Stimulated activated CD4-positive, alpha-beta T cell treated with anti-CD3 and anti-CD28 coated beads, Interleukin-12 subunit alpha, Interleukin-12 subunit beta, amount 100 ng/mL, for 4 hours (primary cell): ENCODE measurements at regions not wholly inside any gene's neighbourhood (a gene's known extent, or its start where the extent isn't known, plus 50 kb on each side); places are given as distances from the start of the nearest gene placed in this dataset.

Source experiments
- DNase-seq: peaks from one replicate; pipeline ENCODE4 v3.0.0-alpha.2; 2020

DNA sequence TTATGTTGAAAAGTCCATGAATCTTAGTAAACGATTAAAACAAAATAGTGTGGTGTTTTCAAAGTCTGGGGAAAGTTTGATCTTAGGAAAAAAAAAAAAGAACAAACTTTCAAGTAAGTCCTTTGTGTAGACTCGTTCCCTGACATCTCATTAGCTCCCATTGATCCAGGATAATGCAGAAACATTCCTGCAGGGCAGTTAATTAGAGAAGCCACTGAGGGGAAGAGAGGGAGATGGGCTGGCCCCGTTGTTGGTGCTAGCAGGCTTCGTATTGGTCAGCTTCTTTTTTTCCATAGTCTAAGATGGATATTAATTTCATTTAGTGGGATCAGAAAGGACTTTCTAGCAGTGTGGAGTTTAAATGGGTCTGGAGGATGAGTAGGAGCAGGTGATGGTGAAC is 340.2 kb downstream of the DRD1 start:
- no peak for DNase-seq

DNA sequence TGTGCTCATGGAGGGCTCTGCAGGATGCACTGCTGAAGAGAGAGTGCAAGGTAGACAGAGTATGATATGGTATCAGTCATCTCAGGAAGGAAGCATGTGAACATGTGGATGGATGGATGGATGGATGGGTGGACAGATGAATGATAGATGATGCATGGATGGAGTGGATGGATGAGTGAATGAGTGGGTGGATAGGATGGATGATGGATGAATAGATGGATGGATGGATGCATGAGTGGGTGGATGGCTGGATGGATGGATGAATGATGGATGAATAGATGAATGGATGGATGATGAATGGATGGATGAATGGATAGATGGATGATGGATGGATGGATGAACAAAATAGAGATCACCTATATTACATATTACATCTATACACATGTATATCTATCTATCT is 341.3 kb downstream of the DRD1 start:
- no peak for DNase-seq

DNA sequence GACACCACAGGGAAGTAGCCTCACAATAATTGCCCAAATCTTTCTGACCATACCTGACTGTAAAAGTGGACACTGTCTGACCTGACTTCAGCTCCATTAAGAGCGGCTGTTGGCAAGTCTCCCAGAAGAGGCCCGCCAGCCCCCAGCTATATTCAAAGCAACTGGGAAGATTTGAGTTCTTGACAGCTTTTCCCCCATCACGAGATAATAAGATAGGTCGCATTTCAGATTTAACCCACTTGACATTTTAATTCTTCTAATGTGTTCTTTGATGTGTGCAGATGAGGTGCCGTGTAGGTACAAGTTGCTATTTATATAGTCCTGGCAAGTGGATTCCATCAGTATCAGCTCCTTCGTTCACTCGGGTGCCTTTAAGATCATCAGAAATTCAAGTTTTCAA is 345.7 kb downstream of the DRD1 start:
- no peak for DNase-seq

DNA sequence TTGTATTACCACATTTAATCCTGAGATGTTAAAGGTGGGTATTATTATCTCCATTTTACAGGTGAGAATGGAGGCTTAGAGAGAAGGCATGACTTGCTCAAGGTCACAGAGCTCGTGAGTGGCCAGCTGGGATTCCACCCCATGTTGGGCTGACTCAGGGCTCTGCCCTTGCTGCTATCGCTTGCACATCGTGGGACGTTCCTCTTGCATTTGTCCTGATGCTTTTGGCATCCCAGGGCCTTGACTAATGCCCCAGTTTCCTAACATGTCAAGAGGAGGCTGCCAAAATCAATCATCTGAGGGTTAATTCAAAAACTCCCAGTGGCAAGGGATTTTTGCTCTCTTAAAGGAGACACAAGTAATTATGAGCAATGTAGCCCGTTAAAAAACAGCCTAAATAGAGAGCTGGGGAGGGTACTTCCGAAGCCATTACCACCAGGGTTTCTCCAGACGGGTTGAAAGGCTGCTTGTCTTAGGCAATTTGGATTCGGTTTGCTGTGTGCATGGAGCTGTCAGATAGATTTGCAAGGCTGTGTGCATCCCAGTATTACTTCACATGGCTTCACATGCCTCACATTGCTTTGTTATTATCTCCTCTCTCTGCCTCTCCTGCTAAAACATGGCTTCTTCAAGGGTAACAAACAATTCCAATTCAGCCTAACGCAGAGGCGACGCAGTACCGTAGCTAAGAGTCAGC is 347.4 kb downstream of the DRD1 start:
- DNase-seq, result no peak

- no peak for DNase-seq
Observed at GRCh38 chr5:175094461-175094860, 349.5 kb downstream of the DRD1 start.

DNA sequence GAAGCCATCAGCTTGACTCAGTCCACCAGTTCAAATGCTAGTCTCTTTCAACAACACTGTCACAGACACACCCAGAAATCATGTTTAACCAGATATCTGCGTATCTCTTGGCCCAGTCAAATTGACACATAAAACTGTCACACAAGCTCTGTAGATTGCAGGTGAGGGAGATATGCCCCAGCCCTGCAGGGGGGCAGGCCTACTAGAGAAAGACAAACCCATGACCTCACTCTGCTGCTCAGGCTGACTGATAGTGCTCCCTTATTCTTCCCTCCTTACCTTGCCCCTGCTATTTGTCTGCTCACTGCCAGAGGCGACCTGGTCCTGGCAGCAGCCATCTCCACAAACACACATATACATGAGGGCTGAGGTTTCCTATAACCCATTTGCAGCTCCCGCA is 351.3 kb downstream of the DRD1 start:
- DNase-seq, result no peak

DNA sequence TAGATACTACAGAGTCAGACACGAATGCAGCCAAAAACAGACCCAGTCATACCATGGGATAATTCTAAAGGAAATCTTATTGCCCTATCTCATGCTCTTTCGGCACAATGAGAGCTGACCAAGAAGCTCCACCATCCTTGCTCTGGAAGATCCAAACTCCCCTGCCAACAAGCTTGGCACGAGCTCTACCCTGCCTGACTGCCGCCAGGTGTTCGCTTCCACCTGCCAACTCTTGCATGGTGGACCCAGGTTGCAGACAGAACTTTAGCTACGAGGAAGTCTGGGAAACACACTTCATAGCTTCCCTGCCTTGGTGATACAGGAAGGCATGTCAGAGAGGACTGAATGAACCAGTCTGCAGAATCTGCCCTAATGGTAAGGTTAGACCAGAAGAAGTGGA is 355.0 kb downstream of the DRD1 start:
- DNase-seq, result no peak

GRCh38 chr5:175082866-175083590 is 358.6 kb downstream of the MSX2 start:
- no peak for DNase-seq

DNA sequence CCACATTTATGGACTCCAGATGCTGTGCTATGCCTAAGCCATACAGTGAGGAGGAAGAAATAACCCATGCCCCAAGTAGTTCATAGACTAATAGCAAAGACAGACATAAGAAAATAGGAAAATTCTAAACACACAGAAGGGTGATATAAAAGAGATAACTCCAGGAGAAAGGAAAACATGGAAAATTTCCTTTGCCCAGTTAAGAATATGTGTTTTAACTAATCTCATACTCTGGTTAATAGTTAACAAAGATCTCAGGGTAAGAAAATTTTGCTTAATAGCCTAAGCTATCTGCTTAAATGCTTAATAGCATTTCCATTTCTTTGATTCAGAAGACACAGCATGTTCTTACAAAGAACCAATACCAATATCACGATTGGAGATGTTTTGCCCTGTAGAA is 358.0 kb downstream of the MSX2 start:
- DNase-seq, result no peak

- DNase-seq, result no peak
Observed at GRCh38 chr5:175079707-175080106, 355.3 kb downstream of the MSX2 start.

DNA sequence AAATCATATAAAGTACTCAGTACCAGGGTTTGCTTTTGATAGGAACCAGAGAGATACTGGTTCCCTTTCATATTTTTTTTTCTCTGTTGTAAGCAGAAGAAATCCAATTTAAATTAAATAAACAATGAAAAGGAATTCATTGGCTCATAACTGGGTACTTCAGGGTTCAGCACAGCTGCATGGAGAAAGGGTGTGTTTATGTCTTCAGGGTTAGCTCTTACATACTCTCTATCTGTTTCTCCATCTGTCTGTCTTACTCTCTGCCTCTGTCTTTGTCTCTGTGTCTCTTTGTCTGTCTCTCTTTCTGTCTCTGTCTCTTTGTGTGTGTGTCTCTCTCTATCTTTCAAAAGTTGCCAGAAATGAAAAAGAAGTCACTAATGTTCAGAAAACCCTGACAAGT is 345.9 kb downstream of the MSX2 start:
- DNase-seq, result no peak

DNA sequence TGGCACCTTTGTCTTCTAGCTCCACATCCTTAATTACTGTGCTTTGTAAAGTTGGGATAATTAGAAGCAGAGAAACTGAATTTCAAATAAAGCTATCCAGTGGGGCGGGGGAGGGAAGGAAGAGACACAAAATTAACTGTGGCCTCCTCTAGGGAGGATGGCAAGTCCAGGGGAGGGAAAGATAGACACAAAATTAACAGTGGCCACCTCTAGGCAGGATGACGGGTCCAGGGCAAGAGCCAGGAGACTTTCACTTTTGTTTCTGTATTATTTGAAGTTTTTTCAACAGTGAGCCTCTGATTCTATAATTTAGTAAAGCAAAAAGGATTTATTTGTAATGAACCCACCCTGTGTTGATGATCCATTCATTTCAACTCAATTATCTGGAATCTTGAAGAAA is 335.9 kb downstream of the MSX2 start:
- no peak for DNase-seq

DNA sequence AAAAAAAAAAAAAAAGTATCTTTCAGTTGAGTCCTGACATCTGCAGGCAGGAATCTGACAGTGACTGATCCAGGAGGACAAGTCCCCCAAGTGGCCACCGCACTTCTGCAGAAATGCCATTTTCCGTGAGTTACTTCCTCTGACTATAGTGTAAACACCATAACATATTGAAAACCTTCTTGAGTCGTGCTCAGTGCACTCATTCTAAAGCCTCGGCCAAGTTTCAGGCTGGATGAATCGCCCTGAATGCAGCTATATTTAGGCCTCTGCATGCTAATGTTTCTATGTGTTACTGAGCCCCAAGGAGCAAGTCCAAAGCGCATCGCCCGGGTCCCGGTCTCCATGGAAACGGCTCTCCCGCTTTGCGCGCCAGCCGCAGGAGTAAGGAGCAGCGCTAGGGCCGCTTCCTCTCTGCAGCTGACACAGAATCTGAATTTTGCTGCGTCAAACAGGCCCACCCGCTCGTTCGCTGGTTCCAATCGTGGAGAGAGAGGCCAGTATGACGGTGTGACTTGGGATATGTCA is 335.4 kb downstream of the MSX2 start:
- no peak for DNase-seq

GRCh38 chr5:175056831-175057230 is 332.4 kb downstream of the MSX2 start:
- no peak for DNase-seq

GRCh38 chr5:175054243-175054642 is 329.9 kb downstream of the MSX2 start:
- no peak for DNase-seq

DNA sequence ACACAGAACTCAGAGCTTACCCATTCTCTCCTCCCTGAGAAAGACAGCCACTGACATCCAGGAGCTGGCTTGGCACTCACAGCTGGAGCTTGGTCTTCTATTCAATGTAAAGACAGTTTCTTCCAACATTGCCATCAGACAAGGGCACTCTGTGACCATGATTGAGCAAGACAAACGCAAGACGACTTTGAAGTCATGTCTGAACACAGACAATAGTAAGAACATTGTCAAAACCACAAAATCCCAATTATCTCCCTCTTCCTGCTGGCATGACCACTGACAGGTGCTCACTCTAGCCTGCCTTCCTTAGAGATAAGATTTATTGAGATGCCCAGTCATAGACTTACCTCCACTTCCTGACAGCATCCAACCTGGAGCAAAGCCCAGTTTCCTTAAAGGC is 328.0 kb downstream of the MSX2 start:
- DNase-seq, result no peak

- DNase-seq, result no peak
Observed at GRCh38 chr5:175047048-175047447, 322.7 kb downstream of the MSX2 start.

DNA sequence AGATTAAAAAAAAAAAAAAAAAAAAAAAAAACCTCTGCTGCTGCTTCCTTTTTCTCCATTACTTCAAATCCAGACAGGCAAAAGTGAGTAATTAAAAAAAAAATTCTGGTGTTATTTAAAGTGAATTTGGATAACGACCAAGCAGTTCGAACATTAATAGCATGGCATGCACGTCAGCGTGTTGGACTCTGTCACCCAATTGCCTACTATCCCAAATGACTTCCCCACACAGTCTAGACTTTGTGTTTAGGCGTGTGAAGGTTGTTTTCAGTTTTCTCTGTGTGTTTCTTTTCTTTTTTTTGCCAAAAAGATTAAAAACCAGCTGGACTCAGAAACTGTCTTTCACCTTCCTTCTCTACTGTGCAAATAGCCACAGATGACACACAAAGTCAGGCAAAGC is 321.4 kb downstream of the MSX2 start:
- DNase-seq, result no peak

DNA sequence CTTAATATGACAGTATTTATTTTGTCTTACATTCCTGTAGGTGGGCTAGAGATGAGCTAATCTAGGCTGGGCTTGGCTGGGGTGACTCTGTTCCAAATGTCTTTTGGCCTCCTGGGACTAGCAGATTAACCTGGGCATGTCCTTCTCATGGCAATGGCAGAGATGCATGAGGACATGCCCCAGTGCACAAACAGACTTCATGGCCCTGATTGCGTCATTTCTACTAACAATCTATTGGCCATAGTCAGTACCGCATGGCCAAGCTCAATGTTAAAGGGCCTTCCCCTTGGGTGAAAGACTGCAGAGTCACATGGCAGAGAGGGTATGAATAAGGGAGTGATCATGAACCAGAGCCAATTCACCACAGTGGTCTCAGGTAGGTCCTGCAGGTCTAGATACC is 313.4 kb downstream of the MSX2 start:
- DNase-seq, result no peak

GRCh38 chr5:175035882-175036533 is 311.6 kb downstream of the MSX2 start:
- no peak for DNase-seq

GRCh38 chr5:175034924-175035323 is 310.5 kb downstream of the MSX2 start:
- no peak for DNase-seq

GRCh38 chr5:175032741-175033151 is 308.4 kb downstream of the MSX2 start:
- no peak for DNase-seq

- DNase-seq, result no peak
Observed at GRCh38 chr5:175032013-175032412, 307.6 kb downstream of the MSX2 start.

DNA sequence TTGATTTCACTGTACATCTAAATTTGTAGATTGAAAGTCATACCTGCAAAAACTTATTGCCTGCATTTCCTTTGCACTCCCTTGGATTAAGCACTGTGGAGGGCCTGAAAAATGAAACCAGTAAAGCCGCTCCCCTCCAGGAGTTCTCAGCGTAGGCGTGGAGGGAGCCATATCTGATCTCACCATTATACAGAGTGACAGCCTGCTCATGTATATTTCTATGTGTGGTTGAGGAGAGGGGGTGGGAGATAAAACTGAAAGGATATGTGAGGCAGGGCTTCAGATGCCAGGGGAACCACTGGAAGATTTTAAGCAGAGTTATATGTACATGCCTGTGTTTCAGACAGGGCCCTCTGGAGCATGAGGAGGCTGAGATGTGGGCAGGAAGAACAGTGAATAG is 303.0 kb downstream of the MSX2 start:
- no peak for DNase-seq
